Hepatocyte (in vitro differentiated cells): ENCODE measurements at regions not wholly inside any gene's neighbourhood (a gene's known extent, or its start where the extent isn't known, plus 50 kb on each side); places are given as distances from the start of the nearest gene placed in this dataset.

Experiments used
- CTCF ChIP-seq: fragments of 200-600 bp; sonication (generic); IDR thresholded peaks from 2 replicates; pipeline ENCODE4 v1.5.1; 2016; ENCODE audit warnings: antibody characterized with exemption, mild to moderate bottlenecking; ENCODE audit not compliant: poor library complexity
- EZH2phosphoT487 ChIP-seq: fragments of 200-600 bp; sonication (generic); IDR thresholded peaks from one replicate; pipeline ENCODE4 v1.6.1; 2018; ENCODE audit warnings: antibody characterized with exemption, mild to moderate bottlenecking, low read depth, moderate library complexity; ENCODE audit not compliant: unreplicated experiment, severe bottlenecking

- no peak for TF ChIP-seq CTCF
- TF ChIP-seq EZH2phosphoT487 = no peak
Observed at GRCh38 chr5:125346316-125346715, 599.9 kb upstream of the ZNF608 start.
